HG03159 (cell line): ENCODE measurements at regions not wholly inside any gene's neighbourhood (a gene's known extent, or its start where the extent isn't known, plus 50 kb on each side); places are given as distances from the start of the nearest gene placed in this dataset.
A peak's percentile ranks its signal among the peaks of the same experiment; 100 is the strongest.
"Not testable (repeated sequence)": the region's sequence is repeated elsewhere in the genome, so short reads cannot be mapped to it uniquely, and the experiment has no call there.

ENCODE experiments used
- ATAC-seq: cut with Tn5 transposase; IDR thresholded peaks from one replicate; pipeline ENCODE4 v1.9.1; 2021; ENCODE audit warnings: mild to moderate bottlenecking, moderate library complexity; ENCODE audit not compliant: unreplicated experiment

DNA sequence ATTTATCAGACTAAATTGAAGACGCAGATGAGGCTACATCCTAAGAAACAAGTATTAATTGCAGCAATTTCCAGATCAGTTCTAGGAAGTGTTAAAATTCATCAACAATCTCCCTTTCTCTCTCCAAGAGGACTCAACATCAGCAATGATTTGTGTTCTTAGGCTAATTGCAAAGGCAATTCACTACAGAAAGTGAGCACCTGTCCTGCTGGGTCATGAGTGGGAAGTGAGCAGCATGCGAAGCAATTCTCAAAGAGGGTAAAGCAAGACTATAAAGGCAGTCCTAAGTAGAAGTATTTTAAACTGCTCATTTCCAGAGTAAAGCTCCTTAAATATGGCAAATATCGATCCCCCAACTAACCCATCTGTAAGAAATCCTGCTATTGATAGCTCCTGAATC is 1191.0 kb upstream of the ALCAM start:
- no peak for ATAC-seq

DNA sequence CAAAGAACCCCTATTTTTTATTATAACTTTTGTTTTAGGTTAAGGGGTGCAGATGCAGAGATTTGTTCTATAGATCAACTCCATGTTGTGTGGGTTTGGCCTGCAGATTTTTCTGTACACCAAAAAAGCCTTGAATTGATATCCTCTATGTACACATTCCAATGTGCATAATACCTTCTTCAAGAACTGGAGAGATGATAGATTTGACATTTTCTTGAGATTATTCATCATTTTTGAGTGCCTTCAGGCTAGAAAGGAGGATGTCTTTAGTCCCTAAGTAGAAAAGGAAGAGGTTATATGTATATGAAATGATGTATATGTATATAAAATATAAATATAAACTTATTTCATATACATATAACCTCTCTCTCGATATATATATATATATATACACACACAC is 1190.0 kb upstream of the ALCAM start:
- ATAC-seq, result no peak

DNA sequence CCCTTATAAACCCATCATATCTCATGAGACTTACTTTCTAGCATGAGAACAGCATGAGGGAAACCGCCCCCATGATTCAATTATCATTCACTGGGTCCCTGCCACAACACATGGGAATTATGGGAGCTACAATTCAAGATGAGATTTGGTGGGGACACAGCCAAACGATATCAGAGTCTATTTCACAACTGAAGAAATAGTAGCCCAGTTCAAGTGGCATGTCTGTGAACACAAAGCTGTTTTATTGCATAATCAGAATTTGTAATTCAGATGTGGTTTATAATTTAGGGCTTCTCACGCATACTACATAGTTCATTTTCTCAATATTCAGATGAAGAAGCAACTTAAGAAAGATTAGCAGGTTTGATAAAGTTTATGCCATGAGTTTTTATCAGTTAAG is 1188.0 kb upstream of the ALCAM start:
- ATAC-seq, result no peak

DNA sequence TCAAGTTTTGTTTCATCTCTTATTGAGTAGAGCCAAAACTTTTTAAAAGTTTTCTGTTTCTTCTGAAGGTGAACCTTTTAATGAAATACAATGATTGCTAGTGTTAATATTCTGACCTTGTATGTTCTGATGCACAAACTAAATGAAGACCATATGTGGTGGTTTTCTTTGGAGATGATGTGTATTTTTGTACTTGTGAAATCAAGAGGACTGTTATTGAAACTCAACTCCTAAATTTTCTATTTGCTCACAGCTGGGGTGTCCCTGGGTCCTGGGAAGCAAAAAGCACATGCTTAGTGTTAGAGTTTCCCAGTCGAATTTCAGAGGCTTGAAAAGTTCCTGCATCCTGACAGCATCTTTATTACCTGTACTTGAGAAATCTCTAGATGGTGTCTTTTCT is 1185.8 kb upstream of the ALCAM start:
- no peak for ATAC-seq

DNA sequence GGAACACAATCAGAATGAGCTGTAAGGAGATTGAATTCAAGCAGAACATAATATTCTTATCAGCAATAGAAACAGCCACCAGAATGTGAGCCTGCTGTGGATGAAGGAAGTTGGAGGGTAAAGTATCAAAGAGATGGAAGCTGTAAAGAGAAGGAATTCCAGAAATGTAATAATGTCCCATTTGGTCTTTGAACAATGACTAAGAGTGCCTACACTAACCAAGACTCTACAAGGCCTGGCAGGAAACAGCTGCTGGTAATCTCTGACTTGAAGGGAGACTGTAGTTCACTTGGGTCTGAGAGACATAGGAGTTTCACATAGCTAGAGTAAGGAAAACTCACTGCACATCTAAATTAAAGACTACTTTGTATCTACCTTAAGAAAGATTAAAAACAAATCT is 1176.0 kb upstream of the ALCAM start:
- no peak for ATAC-seq

DNA sequence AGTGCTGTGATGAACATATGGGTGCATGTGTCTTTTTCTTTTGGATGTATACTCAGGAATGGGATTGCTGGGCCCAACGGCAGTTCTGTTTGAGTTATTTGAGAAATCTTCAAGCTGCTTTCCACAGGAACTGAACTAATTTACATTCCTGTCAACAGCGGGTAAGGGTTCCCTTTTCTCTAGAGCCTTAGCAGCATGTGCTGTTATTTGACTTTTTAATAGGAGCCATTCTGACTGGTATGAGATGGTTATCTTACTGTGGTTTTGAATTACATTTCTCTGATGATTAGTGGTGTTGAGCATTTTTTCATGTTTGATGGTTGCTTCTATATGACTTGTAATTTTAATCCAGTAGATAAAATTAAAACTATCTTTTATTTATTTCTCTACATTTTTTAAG is 1168.6 kb upstream of the ALCAM start:
- ATAC-seq, result no peak

DNA sequence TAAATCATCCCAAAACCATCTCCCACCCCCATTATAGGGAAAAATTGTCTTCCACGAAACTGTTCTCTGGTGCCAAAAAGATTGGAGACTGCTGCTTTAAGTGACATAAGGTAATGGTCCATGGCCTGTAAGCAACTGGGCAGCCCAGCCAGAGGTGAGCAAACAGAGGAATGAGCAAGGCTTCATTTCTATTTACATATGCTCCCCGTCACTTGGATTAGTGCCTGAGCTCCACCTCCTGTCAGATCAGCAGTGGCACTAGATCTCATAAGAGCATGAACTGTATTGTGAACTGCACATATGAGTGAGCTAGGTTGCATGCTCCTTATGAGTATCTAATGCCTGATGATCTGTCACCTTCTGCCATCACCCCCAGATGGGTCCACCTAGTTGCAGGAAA is 1159.8 kb upstream of the ALCAM start:
- no peak for ATAC-seq

DNA sequence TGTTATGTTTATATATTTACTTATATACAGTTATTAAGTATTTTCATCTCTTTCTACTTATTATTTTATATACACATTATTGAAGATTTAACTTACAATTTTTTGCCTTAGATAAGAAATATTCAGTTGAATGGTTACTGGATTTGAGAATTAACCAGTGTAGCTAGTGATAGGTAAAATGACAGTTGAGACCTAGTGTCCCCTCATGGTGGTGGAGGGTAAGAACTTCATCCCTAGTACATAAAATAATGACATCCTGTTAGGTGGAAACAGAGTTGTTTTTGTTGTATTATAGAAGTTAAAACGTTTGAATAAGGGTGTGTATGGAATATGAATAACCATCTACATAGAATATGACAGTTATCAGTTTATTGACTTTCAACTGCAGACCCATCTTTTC is 1152.4 kb upstream of the ALCAM start:
- ATAC-seq, result no peak

DNA sequence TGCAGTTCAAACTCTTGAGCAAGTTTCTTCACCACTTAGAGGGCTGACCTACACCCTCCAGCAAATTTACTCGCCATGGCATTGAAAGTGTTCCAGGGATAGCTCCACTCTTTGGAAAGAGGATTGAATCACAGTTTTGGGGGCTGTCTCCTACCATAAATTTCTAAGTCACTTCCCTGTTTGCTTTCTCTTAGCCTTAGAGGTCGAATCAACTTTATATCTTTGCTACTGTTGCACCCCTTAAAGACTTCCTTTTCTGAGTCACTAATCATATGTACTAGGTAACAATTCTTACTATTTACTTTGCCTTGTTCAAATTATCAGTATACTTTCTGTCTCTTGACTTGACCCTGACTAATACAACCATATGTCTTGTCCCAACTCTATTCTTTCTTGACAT is 1151.8 kb upstream of the ALCAM start:
- ATAC-seq, result no peak

DNA sequence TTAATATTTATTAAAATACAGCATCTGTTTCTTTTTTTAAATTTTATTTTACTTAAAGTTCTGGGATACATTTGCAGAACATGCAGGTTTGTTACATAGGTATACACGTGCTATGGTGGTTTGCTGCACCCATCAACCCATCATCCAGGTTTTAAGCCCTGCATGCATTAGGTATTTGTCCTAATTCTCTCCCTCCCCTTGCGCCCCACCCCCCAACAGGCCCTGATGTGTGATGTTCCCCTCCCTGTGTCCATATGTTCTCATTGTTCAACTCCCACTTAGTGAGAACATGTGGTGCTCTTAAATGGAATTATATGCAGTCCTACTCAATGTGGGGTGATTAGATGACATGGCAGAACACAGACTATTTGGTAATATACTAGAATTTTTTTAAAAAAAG is 1147.7 kb upstream of the ALCAM start:
- ATAC-seq, result not testable (repeated sequence)

DNA sequence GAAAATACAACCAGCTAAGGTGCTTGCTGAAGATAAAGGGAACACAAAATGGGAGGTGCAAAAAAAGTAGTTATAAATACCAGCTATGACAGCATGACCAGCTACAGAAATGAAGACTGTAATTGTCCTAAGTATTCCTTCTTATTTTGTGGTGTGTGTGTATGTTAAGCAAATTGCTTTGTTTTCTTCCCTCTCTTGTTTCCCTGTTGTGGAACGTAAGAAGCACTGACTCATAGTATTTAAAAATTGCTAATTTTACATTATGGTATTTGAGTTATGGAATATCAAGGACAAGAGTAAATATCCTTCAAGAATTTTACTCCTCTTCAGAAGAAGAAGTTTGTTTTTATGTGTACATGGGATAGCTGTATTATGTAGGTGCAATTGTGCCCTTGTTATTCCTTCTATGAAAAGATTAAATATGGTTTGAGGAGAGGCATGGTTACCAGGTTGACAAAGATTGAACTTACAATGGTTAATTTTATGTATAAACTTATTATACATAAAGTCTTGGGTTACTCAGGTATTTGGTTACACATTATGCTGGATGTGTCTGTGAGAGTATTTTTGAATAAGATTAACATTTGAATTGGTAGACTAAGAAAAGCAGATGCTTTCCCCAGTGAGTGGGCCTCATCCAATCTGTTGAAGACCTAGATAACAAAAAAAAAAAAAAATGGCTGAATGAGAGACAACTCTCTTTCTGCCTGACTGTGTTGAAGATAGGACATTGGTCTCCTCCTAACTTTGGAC is 1132.1 kb upstream of the ALCAM start:
- no peak for ATAC-seq

DNA sequence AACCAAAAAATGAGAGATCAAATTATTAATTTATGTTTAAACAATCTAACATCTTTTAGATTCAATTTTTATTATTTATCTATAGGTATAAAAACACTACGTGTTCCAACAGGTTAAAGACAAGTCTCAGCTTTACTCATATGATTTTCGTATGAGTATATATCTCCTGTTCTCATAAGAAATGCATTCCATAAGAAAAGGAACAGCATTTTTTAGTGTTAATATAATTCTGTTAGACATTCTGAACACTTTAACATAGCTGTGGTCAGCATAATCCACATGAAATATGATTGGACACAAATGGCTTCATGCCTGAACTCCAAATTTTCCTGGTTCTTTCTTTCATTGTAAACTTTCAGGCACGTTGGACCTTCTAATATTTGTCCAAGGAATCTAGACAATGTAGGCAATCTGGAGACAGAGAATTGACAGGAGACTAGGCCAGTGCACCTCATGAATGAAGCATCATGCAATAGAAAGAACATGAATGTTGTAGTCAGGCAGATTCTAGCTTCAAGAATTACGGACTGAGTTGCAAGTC is 1122.0 kb upstream of the ALCAM start:
- no peak for ATAC-seq

DNA sequence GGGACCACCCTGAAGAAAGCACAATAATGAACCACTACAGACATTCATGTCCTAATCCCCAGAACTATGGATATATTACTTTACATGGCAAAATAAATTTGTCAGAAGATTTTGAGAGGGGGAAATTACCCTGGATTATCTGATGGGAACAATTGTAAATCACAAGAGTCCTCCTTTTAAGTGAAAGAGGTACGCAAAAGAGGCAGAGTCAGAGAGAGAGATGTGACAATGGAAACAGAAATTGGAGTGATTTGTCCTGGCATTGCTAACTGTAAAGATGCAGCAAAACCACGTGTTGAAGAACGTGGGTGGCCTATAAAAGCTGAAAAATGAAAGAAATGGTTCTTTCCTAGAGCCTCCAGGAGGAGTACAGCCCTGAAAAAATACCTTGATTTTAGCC is 1121.4 kb upstream of the ALCAM start:
- no peak for ATAC-seq

DNA sequence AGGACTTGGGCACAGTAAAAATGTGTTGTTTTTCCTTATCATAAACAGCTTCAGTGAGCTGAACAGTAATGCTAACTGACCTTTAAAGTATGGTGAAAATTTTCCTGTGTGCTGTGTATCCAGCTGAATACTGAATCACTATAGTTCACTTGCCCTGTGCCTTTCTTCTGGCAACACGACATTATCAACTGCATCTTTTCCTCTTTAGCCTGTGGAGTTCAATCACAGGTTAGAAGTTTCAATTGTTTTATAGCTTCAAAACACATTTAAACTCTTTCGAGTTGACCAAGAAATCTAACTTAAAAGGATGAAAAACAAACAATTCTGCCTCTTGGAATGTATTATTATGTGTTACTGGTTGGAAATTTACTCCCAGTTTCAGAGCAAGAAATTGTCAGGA is 1120.7 kb upstream of the ALCAM start:
- no peak for ATAC-seq

DNA sequence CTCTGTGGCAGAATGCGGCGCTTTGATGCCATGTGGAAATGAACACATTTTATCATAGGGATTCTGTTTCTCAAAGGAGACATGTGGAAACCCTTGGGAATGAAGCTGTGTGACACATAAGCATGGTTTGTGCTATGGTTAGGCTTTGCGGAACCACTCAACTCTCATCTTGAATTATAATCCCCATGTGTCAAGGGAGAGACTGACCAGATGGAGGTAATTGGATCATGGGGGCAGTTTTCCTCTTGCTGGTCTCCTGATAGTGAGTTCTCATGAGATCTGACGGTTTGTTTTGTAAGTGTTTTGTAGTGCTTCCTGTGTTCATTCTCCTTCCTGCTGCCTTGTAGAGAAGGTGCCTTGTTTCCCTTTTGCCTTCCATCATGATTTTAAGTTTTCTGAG is 1109.2 kb upstream of the ALCAM start:
- ATAC-seq, result no peak

DNA sequence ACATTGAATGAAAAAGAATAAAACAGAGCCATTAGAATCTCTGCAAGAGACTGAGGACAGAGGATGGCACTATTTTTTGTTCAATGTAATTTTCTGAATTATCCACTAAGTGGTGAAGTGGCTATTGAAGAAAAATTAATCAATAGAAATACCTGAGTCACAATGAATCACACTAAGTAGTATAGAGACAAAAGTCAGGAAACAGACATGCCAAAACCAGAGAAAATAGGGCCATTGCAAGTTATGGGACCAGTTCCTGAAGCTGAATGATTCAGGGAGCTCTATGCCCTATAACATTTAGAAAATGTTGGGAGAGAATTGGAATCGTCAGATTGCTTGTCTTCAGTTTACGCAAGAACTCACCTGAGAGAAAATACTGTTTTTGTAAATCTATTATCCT is 1103.2 kb upstream of the ALCAM start:
- no peak for ATAC-seq

DNA sequence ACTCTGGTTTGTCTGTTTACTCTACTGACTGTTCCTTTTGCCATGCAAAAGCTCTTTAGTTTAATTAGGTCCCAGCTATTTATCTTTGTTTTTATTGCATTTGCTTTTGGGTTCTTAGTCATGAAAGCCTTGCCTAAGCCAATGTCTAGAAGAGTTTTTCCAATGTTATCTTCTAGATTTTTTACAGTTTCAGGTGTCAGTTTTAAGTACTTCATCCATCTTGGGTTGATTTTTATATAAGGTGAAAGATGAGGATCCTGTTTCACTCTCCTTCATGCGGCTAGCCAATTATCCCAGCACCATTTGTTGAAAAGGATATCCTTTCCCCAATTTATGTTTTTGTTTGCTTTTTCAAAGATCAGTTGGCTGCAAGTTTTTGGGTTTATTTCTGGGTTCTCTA is 1100.5 kb upstream of the ALCAM start:
- not testable (repeated sequence) for ATAC-seq

DNA sequence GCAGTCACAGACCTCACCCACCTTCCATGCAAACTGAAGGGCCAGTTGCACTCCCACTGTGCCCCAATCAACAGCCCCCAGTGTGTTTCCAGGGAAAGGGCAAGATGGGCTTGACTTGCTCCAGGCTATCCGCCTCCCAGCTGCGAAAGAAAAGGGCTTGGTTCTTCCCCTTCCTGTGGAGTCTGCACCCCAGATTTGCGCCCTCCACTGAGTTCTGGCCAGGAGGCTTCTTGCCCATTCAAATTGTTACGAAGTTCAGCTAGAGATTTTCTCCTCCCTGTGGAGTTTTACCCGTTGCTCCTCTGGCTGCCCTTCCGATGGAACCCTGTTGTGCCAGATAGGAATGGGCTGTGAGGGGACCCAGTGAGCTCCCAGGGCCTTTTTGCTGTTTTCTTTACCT is 1096.9 kb upstream of the ALCAM start:
- ATAC-seq, result no peak

DNA sequence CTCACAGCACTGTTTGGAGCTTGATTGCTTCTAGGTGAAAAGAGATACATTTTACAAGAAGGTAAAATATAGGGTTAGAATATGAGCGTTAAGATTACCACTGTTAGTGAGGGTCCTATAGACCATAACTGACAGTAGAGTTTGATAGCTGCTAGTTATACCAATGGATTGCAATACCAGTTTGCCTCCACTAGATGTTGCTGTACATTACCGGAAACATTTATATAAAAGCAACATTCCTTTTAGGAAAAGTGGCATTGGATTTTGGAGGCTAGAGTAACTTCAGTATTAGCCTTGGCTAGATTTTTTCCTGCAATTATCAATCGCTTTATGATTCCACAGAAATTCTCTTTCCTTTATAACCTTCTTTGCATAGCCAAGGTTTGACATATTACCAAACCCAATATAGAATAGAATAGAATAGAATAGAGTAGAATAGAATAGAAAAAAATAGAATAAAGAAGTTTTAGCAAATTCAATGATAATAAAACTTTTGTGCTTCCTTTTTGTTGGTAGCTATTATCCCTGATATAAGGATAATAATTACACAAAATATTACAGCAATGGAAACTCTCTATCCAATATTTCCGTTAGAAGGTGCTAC is 1093.6 kb upstream of the ALCAM start:
- peak; percentile 66 for ATAC-seq

DNA sequence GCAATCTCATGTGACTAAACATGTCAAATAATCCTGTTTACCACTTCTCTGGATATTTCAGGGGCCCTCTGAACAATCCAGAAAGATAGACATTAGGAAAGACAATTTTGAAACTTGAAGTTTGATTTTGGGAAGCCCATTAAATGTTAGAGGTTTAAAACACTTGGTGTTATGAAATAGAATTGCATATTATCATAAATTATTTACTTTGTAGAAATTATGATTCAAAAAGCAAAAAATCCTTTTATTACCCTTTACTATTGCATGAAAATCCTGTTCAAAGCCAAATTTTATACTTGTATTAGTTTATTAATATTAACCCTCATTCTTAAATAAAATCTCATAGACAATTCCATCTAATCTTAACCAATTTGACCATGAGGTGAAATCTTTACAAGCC is 1091.5 kb upstream of the ALCAM start:
- ATAC-seq, result no peak

DNA sequence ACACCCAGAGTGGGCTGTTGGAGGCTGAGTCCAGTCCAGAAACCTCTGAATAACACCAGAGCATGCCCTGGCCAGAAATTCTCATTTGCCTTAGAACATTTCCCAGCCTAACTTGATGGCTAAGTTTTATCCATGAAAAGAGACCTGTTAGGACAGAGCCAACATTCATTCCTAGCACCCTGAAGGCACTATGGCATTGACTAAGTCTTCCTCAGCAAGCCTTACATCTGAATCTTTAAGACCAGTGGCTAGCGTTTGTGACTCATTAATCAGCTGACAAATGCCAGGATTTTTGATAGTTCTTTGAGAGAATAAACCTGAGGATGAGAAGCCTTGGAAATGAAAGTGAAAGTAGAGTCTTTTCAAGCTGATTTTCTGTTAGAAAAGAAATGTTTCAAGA is 1087.1 kb upstream of the ALCAM start:
- no peak for ATAC-seq

DNA sequence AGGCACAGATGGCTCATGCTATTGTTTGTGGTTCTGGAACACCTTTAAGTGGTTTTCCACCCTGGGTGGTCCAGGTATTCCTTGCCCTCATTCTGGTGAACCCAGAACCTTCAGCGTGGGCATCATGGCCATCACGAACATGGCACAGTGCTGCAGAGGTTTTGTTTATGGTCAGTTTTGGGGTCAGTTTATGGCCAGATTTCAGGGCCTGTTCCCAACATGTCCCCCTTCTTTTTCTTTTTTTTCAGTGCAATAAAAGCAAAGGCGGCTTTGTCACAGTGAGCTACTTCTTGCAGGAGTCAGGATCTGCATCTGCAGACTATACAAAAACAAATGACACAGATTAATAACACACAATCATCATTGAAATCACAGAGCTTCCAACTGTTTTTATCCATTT is 1085.0 kb upstream of the ALCAM start:
- ATAC-seq, result no peak

DNA sequence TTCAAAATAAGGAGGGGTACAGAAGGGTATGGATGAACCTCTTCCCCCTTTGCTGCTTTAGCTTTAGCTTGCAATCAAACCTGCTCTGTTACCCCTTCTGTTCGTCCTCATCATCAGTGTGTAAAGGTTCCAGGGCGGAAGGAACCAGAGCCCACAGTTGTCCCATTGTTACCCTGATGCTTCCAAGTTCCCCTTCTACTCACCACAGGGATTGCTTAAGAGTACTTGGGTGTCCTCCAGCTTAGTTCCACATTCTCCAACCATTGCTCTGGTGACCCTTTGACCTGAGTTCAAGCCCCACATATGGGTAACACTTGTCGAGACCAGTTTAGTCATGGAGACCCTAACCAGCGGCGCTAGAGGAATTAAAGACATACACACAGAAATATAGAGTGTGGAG is 1080.1 kb upstream of the ALCAM start:
- ATAC-seq, result no peak
